H9 (cell line): ENCODE measurements at regions not wholly inside any gene's neighbourhood (a gene's known extent, or its start where the extent isn't known, plus 50 kb on each side); places are given as distances from the start of the nearest gene placed in this dataset.

Source experiments
- DNase-seq: peaks from one replicate; pipeline ENCODE4 v3.0.0-alpha.2; 2017
- H2AFZ ChIP-seq: one replicate; pipeline ENCODE4 v1.6.1; 2013; ENCODE audit warnings: mild to moderate bottlenecking, low read length, control low read depth, moderate library complexity
- H2AK5ac ChIP-seq: 2 replicates; pipeline ENCODE4 v1.6.1; 2013; ENCODE audit warnings: low read length, control low read depth, mixed read lengths; ENCODE audit not compliant: insufficient read length
- H2BK120ac ChIP-seq: one replicate; pipeline ENCODE4 v1.6.1; 2013; ENCODE audit warnings: low read depth, mild to moderate bottlenecking, low read length, control low read depth, inconsistent platforms; ENCODE audit not compliant: poor library complexity, severe bottlenecking
- H2BK12ac ChIP-seq: 2 replicates; pipeline ENCODE4 v1.6.1; 2013; ENCODE audit warnings: low read length, control low read depth, mixed read lengths, low read depth; ENCODE audit not compliant: insufficient read length
- H2BK15ac ChIP-seq: 2 replicates; pipeline ENCODE4 v1.6.1; 2013; ENCODE audit warnings: low read depth, low read length, control low read depth
- H2BK20ac ChIP-seq: one replicate; pipeline ENCODE4 v1.6.1; 2013; ENCODE audit warnings: low read depth, mild to moderate bottlenecking, low read length, control low read depth, inconsistent platforms; ENCODE audit not compliant: poor library complexity, severe bottlenecking
- H2BK5ac ChIP-seq: 2 replicates; pipeline ENCODE4 v1.6.1; 2013; ENCODE audit warnings: low read length, control low read depth, mixed read lengths; ENCODE audit not compliant: insufficient read length
- H3K14ac ChIP-seq: 2 replicates; pipeline ENCODE4 v1.6.1; 2013; ENCODE audit warnings: low read length, control low read depth; ENCODE audit not compliant: insufficient read depth
- H3K18ac ChIP-seq: 2 replicates; pipeline ENCODE4 v1.6.1; 2013; ENCODE audit warnings: low read depth, mild to moderate bottlenecking, mixed read lengths, low read length, control low read depth; ENCODE audit not compliant: insufficient read length
- H3K23ac ChIP-seq: 2 replicates; pipeline ENCODE4 v1.6.1; 2013; ENCODE audit warnings: low read length, control low read depth, mixed read lengths, low read depth; ENCODE audit not compliant: insufficient read length
- H3K23me2 ChIP-seq: 2 replicates; pipeline ENCODE4 v1.6.1; 2013; ENCODE audit warnings: low read depth, mild to moderate bottlenecking, mixed read lengths, low read length, control low read depth; ENCODE audit not compliant: insufficient read length, poor library complexity, severe bottlenecking
- H3K27ac ChIP-seq: 2 replicates; pipeline ENCODE4 v1.5.1; 2013; ENCODE audit warnings: low read length, control low read depth, mixed read lengths, low read depth; ENCODE audit not compliant: insufficient read length
- H3K27me3 ChIP-seq: 2 replicates; pipeline ENCODE4 v1.6.1; 2013; ENCODE audit warnings: low read length, control low read depth, inconsistent platforms; ENCODE audit not compliant: insufficient read depth
- H3K4ac ChIP-seq: 2 replicates; pipeline ENCODE4 v1.6.1; 2013; ENCODE audit warnings: low read depth, mild to moderate bottlenecking, control low read depth, inconsistent platforms, low read length, moderate library complexity
- H3K4me1 ChIP-seq: 2 replicates; pipeline ENCODE4 v1.6.1; 2013; ENCODE audit warnings: low read length, control low read depth, inconsistent platforms; ENCODE audit not compliant: insufficient read depth
- H3K4me2 ChIP-seq: 2 replicates; pipeline ENCODE4 v1.6.1; 2013; ENCODE audit warnings: low read length, control low read depth, mixed read lengths; ENCODE audit not compliant: insufficient read length, insufficient read depth
- H3K56ac ChIP-seq: 2 replicates; pipeline ENCODE4 v1.6.1; 2013; ENCODE audit warnings: low read depth, mild to moderate bottlenecking, mixed read lengths, low read length, control low read depth; ENCODE audit not compliant: insufficient read length
- H3K79me1 ChIP-seq: 2 replicates; pipeline ENCODE4 v1.6.1; 2013; ENCODE audit warnings: low read depth, mild to moderate bottlenecking, moderate library complexity, low read length, control low read depth, inconsistent platforms; ENCODE audit not compliant: insufficient read depth, poor library complexity, severe bottlenecking
- H3K79me2 ChIP-seq: 2 replicates; pipeline ENCODE4 v1.6.1; 2013; ENCODE audit warnings: low read length, control low read depth, inconsistent platforms; ENCODE audit not compliant: insufficient read depth
- H3K9ac ChIP-seq: 2 replicates; pipeline ENCODE4 v1.6.1; 2013; ENCODE audit warnings: low read length, control low read depth, mixed read lengths; ENCODE audit not compliant: insufficient read length; ENCODE audit errors: extremely low read depth
- H3K9me3 ChIP-seq: one replicate; pipeline ENCODE4 v1.6.1; 2013; ENCODE audit warnings: low read depth, low read length, inconsistent platforms; ENCODE audit not compliant: control insufficient read depth
- H3T11ph ChIP-seq: one replicate; pipeline ENCODE4 v1.6.1; 2013; ENCODE audit warnings: mild to moderate bottlenecking, low read length, control low read depth, inconsistent platforms
- H4K20me1 ChIP-seq: one replicate; pipeline ENCODE4 v1.6.1; 2013; ENCODE audit not compliant: control insufficient read depth, insufficient read length, insufficient read depth
- H4K5ac ChIP-seq: 2 replicates; pipeline ENCODE4 v1.6.1; 2013; ENCODE audit warnings: low read depth, mild to moderate bottlenecking, mixed read lengths, low read length, control low read depth; ENCODE audit not compliant: insufficient read length
- H4K8ac ChIP-seq: replicated peaks from 2 replicates; pipeline ENCODE4 v1.6.1; 2013; ENCODE audit warnings: low read length, control low read depth, mixed read lengths, low read depth; ENCODE audit not compliant: insufficient read length
- H4K91ac ChIP-seq: 2 replicates; pipeline ENCODE4 v1.6.1; 2013; ENCODE audit warnings: low read depth, mild to moderate bottlenecking, moderate library complexity, mixed read lengths, low read length, control low read depth; ENCODE audit not compliant: insufficient read length
- H3K27ac Mint-ChIP-seq, 3 experiments: 2 replicates in 2 of 3; 3 replicates in 1 of 3; pipeline ENCODE4 v1.8.0; 2020 to 2021; ENCODE audit warnings: mixed read lengths in 3 of 3, mild to moderate bottlenecking in 1 of 3, moderate library complexity in 1 of 3
- H3K27me3 Mint-ChIP-seq: 2 replicates; pipeline ENCODE4 v1.8.0; 2021; ENCODE audit warnings: low read depth, mild to moderate bottlenecking, moderate library complexity, mixed read lengths
- H3K36me3 Mint-ChIP-seq, 3 experiments: 2 replicates in 2 of 3; 3 replicates in 1 of 3; pipeline ENCODE4 v1.8.0; 2020 to 2021; ENCODE audit warnings: low read depth in 3 of 3, mixed read lengths in 3 of 3; ENCODE audit not compliant: insufficient read depth in 1 of 3
- H3K4me1 Mint-ChIP-seq, 2 experiments: 2 replicates each; pipeline ENCODE4 v1.8.0; 2020; ENCODE audit warnings: mixed read lengths in 2 of 2
- H3K4me3 Mint-ChIP-seq, 2 experiments: 2 replicates in 1 of 2; 3 replicates in 1 of 2; pipeline ENCODE4 v1.8.0; 2020 to 2021; ENCODE audit warnings: mild to moderate bottlenecking in 2 of 2, mixed read lengths in 2 of 2, moderate library complexity in 1 of 2
- H3K9me3 Mint-ChIP-seq, 2 experiments: 2 replicates in 1 of 2; 3 replicates in 1 of 2; pipeline ENCODE4 v1.8.0; 2020; ENCODE audit warnings: mild to moderate bottlenecking in 2 of 2, mixed read lengths in 2 of 2, moderate library complexity in 1 of 2
- WGBS: extraction: QIAGEN DNeasy Blood & Tissue Kit; methylation state at CpG from one replicate; pipeline ENCODE4 v1.1.7; 2013; ENCODE audit warnings: missing lambda C conversion rate, low lambda C conversion rate, mixed read lengths; ENCODE audit not compliant: insufficient read length; ENCODE audit errors: extremely low coverage; 5-methylcytosine and 5-hydroxymethylcytosine counted together
- TF ChIP-seq, protein P1 (sequence below): fragments of 200-600 bp; sonication (generic); conservative IDR thresholded peaks from 3 replicates; pipeline ENCODE4 v1.8.0; 2021; ENCODE audit warnings: antibody characterized with exemption, mild to moderate bottlenecking

DNA sequence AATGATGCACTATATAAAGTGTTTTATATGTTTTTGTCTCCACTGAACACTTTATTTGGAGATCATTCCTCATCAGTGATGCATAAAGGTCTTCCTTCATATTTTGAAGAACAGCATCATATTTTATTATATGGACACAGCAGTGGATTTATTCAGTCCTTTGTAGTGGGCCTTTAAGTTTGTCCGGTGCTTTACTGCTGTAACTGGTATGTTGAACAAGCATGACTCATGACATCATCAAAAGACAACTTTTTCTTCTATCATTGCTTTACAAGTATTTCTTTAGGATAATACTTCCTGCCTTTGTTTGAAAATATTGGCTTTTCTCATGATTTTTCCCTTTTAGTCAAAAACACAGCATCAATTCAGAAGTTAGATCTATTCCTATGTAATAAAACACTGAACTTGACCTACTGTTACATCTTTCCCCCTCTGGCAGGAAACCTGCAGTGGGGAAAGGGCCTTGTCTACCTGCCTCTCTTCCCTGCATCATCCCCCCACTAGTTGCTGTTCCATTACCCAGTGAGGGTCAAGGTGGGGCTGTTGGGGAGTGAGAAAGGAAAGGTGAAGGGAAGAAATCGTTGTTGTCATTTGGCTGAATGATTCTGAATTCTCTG, 241.2 kb downstream of the CYP26B1 start:
- Histone ChIP-seq H2AK5ac (no peak overlapping the region), H3K27ac (no peak overlapping the region), H3K23me2 (no peaks in the 10 kb centered on the region), H2BK120ac (no peak overlapping the region), H2BK5ac (no peak overlapping the region), H3K4ac (no peak overlapping the region), H3K23ac (no peak overlapping the region), H4K20me1 (no peaks in the 10 kb centered on the region), H2BK15ac (no peak overlapping the region), H3K56ac (no peak overlapping the region), H3K18ac (no peak overlapping the region), H3K9ac (no peak overlapping the region), H4K5ac (no peak overlapping the region), H2AFZ (no peak overlapping the region), H3K79me1 (no peaks in the 10 kb centered on the region), H4K8ac (no peak overlapping the region), H2BK12ac (no peak overlapping the region), H3T11ph (no peak overlapping the region), H3K27me3 (no peaks in the 10 kb centered on the region), H4K91ac (no peak overlapping the region), H3K4me1 (no peaks in the 10 kb centered on the region), H2BK20ac (no peak overlapping the region), H3K14ac (no peak overlapping the region), H3K9me3 (no peaks in the 10 kb centered on the region), H3K79me2 (no peaks in the 10 kb centered on the region), H3K4me2 (no peak overlapping the region)
- H3K27me3 Mint-ChIP-seq: peaks cover 7% of the 10 kb centered on the region
- H3K27ac Mint-ChIP-seq: no peak overlapping the region
- no peaks in the 10 kb centered on the region for H3K4me1 Mint-ChIP-seq
- peaks cover 0 to 6% (median 2%) of the 10 kb centered on the region in 3 experiments; a peak in 5 of 7 replicates for H3K36me3 Mint-ChIP-seq
- H3K9me3 Mint-ChIP-seq: peaks cover 22 to 24% of the 10 kb centered on the region in 2 experiments
- no peak overlapping the region for H3K4me3 Mint-ChIP-seq
- DNase-seq: no peak
- no CpG with 5 or more reads among the region's 2 CpGs for WGBS
- TF ChIP-seq, protein P1, sequence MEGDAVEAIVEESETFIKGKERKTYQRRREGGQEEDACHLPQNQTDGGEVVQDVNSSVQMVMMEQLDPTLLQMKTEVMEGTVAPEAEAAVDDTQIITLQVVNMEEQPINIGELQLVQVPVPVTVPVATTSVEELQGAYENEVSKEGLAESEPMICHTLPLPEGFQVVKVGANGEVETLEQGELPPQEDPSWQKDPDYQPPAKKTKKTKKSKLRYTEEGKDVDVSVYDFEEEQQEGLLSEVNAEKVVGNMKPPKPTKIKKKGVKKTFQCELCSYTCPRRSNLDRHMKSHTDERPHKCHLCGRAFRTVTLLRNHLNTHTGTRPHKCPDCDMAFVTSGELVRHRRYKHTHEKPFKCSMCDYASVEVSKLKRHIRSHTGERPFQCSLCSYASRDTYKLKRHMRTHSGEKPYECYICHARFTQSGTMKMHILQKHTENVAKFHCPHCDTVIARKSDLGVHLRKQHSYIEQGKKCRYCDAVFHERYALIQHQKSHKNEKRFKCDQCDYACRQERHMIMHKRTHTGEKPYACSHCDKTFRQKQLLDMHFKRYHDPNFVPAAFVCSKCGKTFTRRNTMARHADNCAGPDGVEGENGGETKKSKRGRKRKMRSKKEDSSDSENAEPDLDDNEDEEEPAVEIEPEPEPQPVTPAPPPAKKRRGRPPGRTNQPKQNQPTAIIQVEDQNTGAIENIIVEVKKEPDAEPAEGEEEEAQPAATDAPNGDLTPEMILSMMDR: no peak
